Mesodermal cell (in vitro differentiated cells): ENCODE measurements at regions not wholly inside any gene's neighbourhood (a gene's known extent, or its start where the extent isn't known, plus 50 kb on each side); places are given as distances from the start of the nearest gene placed in this dataset.
A peak's percentile ranks its signal among the peaks of the same experiment; 100 is the strongest.

Source experiments
- H3K27ac ChIP-seq: 2 replicates; pipeline ENCODE4 v1.7.0; 2013; ENCODE audit warnings: mild to moderate bottlenecking, low read depth, low read length, moderate library complexity; ENCODE audit not compliant: severe bottlenecking
- H3K36me3 ChIP-seq: 2 replicates; pipeline ENCODE4 v1.7.1; 2013; ENCODE audit warnings: mild to moderate bottlenecking, low read length, moderate library complexity; ENCODE audit not compliant: control insufficient read depth, insufficient read depth
- H3K4me1 ChIP-seq: one replicate; pipeline ENCODE4 v1.7.1; 2013; ENCODE audit warnings: mild to moderate bottlenecking, low read length; ENCODE audit not compliant: insufficient read depth, control insufficient read depth, poor library complexity, severe bottlenecking
- H3K4me3 ChIP-seq: 2 replicates; pipeline ENCODE4 v1.7.0; 2013; ENCODE audit warnings: low read length, control low read depth, mild to moderate bottlenecking; ENCODE audit not compliant: insufficient read depth, poor library complexity, severe bottlenecking; ENCODE audit errors: extremely low read depth
- H3K9me3 ChIP-seq: 2 replicates; pipeline ENCODE4 v1.7.1; 2013; ENCODE audit warnings: mild to moderate bottlenecking, low read length, moderate library complexity; ENCODE audit not compliant: control insufficient read depth
- WGBS, 2 experiments: methylation state at CpG; one replicate each; pipeline ENCODE4 v1.1.5; 2013; ENCODE audit warnings: missing lambda C conversion rate in 2 of 2; ENCODE audit not compliant: insufficient coverage in 2 of 2; 5-methylcytosine and 5-hydroxymethylcytosine counted together

GRCh38 chr2:138123741-138124140, 159.5 kb downstream of the HNMT start:
- Histone ChIP-seq H3K36me3 (no peaks in the 10 kb centered on the region), H3K4me3 (no peak overlapping the region), H3K4me1 (peaks cover 30% of the 10 kb centered on the region), H3K27ac (peak overlapping the region; percentile 48), H3K9me3 (no peaks in the 10 kb centered on the region)

GRCh38 chr2:138124521-138124920, 160.2 kb downstream of the HNMT start:
- H3K27ac ChIP-seq, result peak overlapping the region; percentile 48
- 100% methylated on average over 1 of the region's 2 CpGs; no CpG with 5 or more reads in 1 of the 2 experiments for WGBS, 2 experiments

GRCh38 chr2:138125306-138126288, 161.3 kb downstream of the HNMT start:
- 76% methylated on average over 4 of the region's 11 CpGs; no CpG with 5 or more reads in 1 of the 2 experiments for WGBS, 2 experiments
- H3K36me3 ChIP-seq, result no peaks in the 10 kb centered on the region
- peaks cover 30% of the 10 kb centered on the region for H3K4me1 ChIP-seq
- H3K9me3 ChIP-seq, result no peaks in the 10 kb centered on the region
- H3K4me3 ChIP-seq, result no peak overlapping the region
- no peak overlapping the region for H3K27ac ChIP-seq

More at GRCh38 chr2:138124521-138124920, 160.2 kb downstream of the HNMT start:
- no peaks in the 10 kb centered on the region for H3K9me3 ChIP-seq
- H3K36me3 ChIP-seq, result no peaks in the 10 kb centered on the region
- H3K4me1 ChIP-seq, result peaks cover 30% of the 10 kb centered on the region
- H3K4me3 ChIP-seq, result no peak overlapping the region

GRCh38 chr2:138132108-138132507, 167.8 kb downstream of the HNMT start:
- no peak overlapping the region for H3K27ac ChIP-seq
- H3K4me1 ChIP-seq, result no peaks in the 10 kb centered on the region
- H3K9me3 ChIP-seq, result no peaks in the 10 kb centered on the region
- WGBS, 2 experiments, result no CpG with 5 or more reads among the region's 1 CpG
- no peak overlapping the region for H3K4me3 ChIP-seq
- no peaks in the 10 kb centered on the region for H3K36me3 ChIP-seq

GRCh38 chr2:138137949-138138348, 173.7 kb downstream of the HNMT start:
- Histone ChIP-seq H3K9me3 (no peaks in the 10 kb centered on the region), H3K36me3 (no peaks in the 10 kb centered on the region), H3K4me3 (no peak overlapping the region), H3K4me1 (no peaks in the 10 kb centered on the region), H3K27ac (no peak overlapping the region)

- no peak overlapping the region for H3K27ac ChIP-seq
- 83% methylated on average over 2 of the region's 2 CpGs; no CpG with 5 or more reads in 1 of the 2 experiments for WGBS, 2 experiments
- no peak overlapping the region for H3K4me3 ChIP-seq
- H3K4me1 ChIP-seq, result no peaks in the 10 kb centered on the region
- no peaks in the 10 kb centered on the region for H3K36me3 ChIP-seq
- no peaks in the 10 kb centered on the region for H3K9me3 ChIP-seq
Observed at GRCh38 chr2:138147796-138148195, 183.5 kb downstream of the HNMT start.

GRCh38 chr2:138155304-138155703, 191.0 kb downstream of the HNMT start:
- Histone ChIP-seq H3K9me3 (no peaks in the 10 kb centered on the region), H3K36me3 (no peaks in the 10 kb centered on the region)
- no CpG with 5 or more reads among the region's 1 CpG for WGBS, 2 experiments

GRCh38 chr2:138157372-138157771, 193.1 kb downstream of the HNMT start:
- H3K4me1 ChIP-seq, result no peaks in the 10 kb centered on the region
- WGBS, 2 experiments, result 89 to 100% methylated on average over 2 to 4 of the region's 4 CpGs

More at GRCh38 chr2:138155304-138155703, 191.0 kb downstream of the HNMT start:
- Histone ChIP-seq H3K27ac (no peak overlapping the region), H3K4me1 (no peaks in the 10 kb centered on the region), H3K4me3 (no peak overlapping the region)

GRCh38 chr2:138170485-138170884, 206.2 kb downstream of the HNMT start:
- 70 to 72% methylated on average over 2 to 5 of the region's 5 CpGs for WGBS, 2 experiments
- Histone ChIP-seq H3K4me1 (no peaks in the 10 kb centered on the region), H3K9me3 (peaks cover 12% of the 10 kb centered on the region), H3K4me3 (no peak overlapping the region), H3K36me3 (no peaks in the 10 kb centered on the region), H3K27ac (no peak overlapping the region)

More at GRCh38 chr2:138157372-138157771, 193.1 kb downstream of the HNMT start:
- H3K36me3 ChIP-seq, result no peaks in the 10 kb centered on the region
- H3K9me3 ChIP-seq, result no peaks in the 10 kb centered on the region
- no peak overlapping the region for H3K4me3 ChIP-seq
- no peak overlapping the region for H3K27ac ChIP-seq

- WGBS, 2 experiments, result 67 to 100% methylated on average over 2 to 3 of the region's 3 CpGs
- no peaks in the 10 kb centered on the region for H3K36me3 ChIP-seq
- no peak overlapping the region for H3K27ac ChIP-seq
- H3K4me3 ChIP-seq, result no peak overlapping the region
- peaks cover 5% of the 10 kb centered on the region for H3K9me3 ChIP-seq
- H3K4me1 ChIP-seq, result no peaks in the 10 kb centered on the region
Observed at GRCh38 chr2:138171244-138171643, 207.0 kb downstream of the HNMT start.

- Histone ChIP-seq H3K36me3 (no peaks in the 10 kb centered on the region), H3K4me1 (no peaks in the 10 kb centered on the region), H3K27ac (no peak overlapping the region), H3K4me3 (no peak overlapping the region), H3K9me3 (no peaks in the 10 kb centered on the region)
- 97 to 100% methylated on average over 2 of the region's 2 CpGs for WGBS, 2 experiments
Observed at GRCh38 chr2:138175066-138175465, 210.8 kb downstream of the HNMT start.
